Lung (tissue), 11 donors: ENCODE measurements at regions not wholly inside any gene's neighbourhood (a gene's known extent, or its start where the extent isn't known, plus 50 kb on each side); places are given as distances from the start of the nearest gene placed in this dataset.

Source experiments
- ATAC-seq: fragments of 200-7000 bp; cut with Tn5 transposase; one replicate; pipeline ENCODE4 v1.9.1; 2020; ENCODE audit warnings: moderate number of reproducible peaks; ENCODE audit not compliant: insufficient read depth, low FRiP score
- DNase-seq, 3 donors: peaks; one replicate each; pipeline ENCODE4 v3.0.0-alpha.2; 2013 to 2017
- H3K27ac ChIP-seq, 2 donors: one replicate each; pipeline ENCODE4 v1.5.1; 2013; ENCODE audit warnings: mild to moderate bottlenecking in 2 of 2, moderate library complexity in 2 of 2, control low read depth in 1 of 2, inconsistent platforms in 1 of 2, low read depth in 1 of 2, low read length in 1 of 2
- H3K27me3 ChIP-seq, 3 donors: one replicate each; pipeline ENCODE4 v1.5.1; 2013; ENCODE audit warnings: low read length in 2 of 3; ENCODE audit not compliant: control insufficient read depth in 3 of 3, insufficient read depth in 3 of 3
- H3K36me3 ChIP-seq, 4 donors: one replicate each; pipeline ENCODE4 v1.5.1; 2013; ENCODE audit warnings: low read length in 4 of 4, mild to moderate bottlenecking in 1 of 4, moderate library complexity in 1 of 4; ENCODE audit not compliant: control insufficient read depth in 4 of 4, insufficient read depth in 4 of 4
- H3K4me1 ChIP-seq, 5 donors: one replicate each; pipeline ENCODE4 v1.5.1; 2013; ENCODE audit warnings: low read length in 5 of 5, mild to moderate bottlenecking in 2 of 5, moderate library complexity in 1 of 5; ENCODE audit not compliant: control insufficient read depth in 5 of 5, insufficient read depth in 5 of 5
- H3K4me3 ChIP-seq: one replicate; pipeline ENCODE4 v1.5.1; 2013; ENCODE audit warnings: mild to moderate bottlenecking, control low read depth, moderate library complexity
- H3K9ac ChIP-seq, 2 donors: one replicate each; pipeline ENCODE4 v1.5.1; 2013; ENCODE audit warnings: low read length in 2 of 2, control low read depth in 1 of 2; ENCODE audit not compliant: insufficient read depth in 1 of 2
- H3K9me3 ChIP-seq, 4 donors: one replicate each; pipeline ENCODE4 v1.5.1; 2013; ENCODE audit warnings: low read length in 3 of 4, mild to moderate bottlenecking in 1 of 4, moderate library complexity in 1 of 4; ENCODE audit not compliant: control insufficient read depth in 4 of 4, insufficient read depth in 3 of 4
- WGBS, 2 donors: extraction: QIAGEN DNeasy Blood & Tissue Kit; methylation state at CpG; one replicate each; pipeline ENCODE4 v1.1.7; 2013; 5-methylcytosine and 5-hydroxymethylcytosine counted together
- TF ChIP-seq, protein P1 (sequence below): IDR thresholded peaks from 2 replicates; pipeline ENCODE4 v1.5.1; 2012; ENCODE audit warnings: mild to moderate bottlenecking; ENCODE audit errors: control extremely low read depth, extremely low read depth
- donor health status: control.
- donor health status: control.
- donor health status: Bipolar disorder and iron deficiency.
- donor health status: healthy.
- donor health status: DM: yes; HTN: yes; CAD: no.

DNA sequence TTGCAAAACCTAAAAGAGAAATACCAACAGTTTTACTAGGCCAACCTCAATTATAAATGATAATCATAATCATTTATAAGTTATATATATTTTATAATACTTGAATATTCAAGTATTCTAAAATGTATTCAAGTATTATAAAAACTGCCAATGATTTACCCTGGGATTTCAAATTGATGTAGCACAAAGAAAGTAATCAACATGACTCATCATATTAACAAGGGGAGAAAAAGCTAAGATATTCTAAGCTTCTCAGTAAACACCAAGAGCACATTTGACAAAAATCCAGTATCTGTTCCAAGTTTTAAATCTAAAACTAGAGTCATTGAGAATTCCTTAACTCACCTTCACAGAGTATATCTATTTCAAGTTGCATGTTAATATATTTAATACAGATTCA lies 56.1 kb downstream of the CAPZA3 start:
- no peak for ATAC-seq
- peaks cover 0 to 4% (median 0%) of the 10 kb centered on the region in 5 donors for H3K4me1 ChIP-seq
- no peaks in the 10 kb centered on the region for H3K9me3 ChIP-seq
- H3K9ac ChIP-seq, result no peak overlapping the region
- no peak overlapping the region for H3K4me3 ChIP-seq
- H3K27ac ChIP-seq, result no peak overlapping the region
- DNase-seq, result no peak
- TF ChIP-seq, protein P1, sequence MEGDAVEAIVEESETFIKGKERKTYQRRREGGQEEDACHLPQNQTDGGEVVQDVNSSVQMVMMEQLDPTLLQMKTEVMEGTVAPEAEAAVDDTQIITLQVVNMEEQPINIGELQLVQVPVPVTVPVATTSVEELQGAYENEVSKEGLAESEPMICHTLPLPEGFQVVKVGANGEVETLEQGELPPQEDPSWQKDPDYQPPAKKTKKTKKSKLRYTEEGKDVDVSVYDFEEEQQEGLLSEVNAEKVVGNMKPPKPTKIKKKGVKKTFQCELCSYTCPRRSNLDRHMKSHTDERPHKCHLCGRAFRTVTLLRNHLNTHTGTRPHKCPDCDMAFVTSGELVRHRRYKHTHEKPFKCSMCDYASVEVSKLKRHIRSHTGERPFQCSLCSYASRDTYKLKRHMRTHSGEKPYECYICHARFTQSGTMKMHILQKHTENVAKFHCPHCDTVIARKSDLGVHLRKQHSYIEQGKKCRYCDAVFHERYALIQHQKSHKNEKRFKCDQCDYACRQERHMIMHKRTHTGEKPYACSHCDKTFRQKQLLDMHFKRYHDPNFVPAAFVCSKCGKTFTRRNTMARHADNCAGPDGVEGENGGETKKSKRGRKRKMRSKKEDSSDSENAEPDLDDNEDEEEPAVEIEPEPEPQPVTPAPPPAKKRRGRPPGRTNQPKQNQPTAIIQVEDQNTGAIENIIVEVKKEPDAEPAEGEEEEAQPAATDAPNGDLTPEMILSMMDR, result no peak
- H3K27me3 ChIP-seq, result no peaks in the 10 kb centered on the region
- no peaks in the 10 kb centered on the region for H3K36me3 ChIP-seq

DNA sequence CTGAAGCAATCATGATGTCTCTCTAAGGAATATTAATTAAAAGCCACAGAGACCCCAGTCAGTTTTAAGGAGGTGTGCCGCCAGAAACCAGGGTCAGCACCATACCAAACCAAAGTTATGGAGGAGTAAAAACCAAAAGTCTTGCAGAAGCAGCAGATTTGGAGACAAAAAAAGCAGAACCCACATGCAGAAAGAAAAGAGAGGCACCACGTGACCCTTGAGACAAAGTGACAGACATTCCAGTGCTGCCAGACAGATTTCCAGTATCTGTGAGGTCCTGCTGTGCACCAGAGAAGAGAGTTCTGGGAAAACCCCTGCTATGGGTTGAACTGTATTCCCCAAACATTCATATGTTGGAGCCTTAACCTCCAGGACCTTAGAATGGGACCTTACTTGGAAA lies 59.7 kb downstream of the CAPZA3 start:
- Histone ChIP-seq H3K9ac (no peak overlapping the region), H3K4me3 (no peak overlapping the region), H3K4me1 (peaks cover 0 to 5% (median 0%) of the 10 kb centered on the region in 5 donors), H3K27me3 (no peaks in the 10 kb centered on the region), H3K36me3 (no peaks in the 10 kb centered on the region), H3K27ac (no peak overlapping the region), H3K9me3 (no peaks in the 10 kb centered on the region)
- 83 to 87% methylated on average over 2 of the region's 2 CpGs for WGBS, 2 donors
- ATAC-seq (no peak), DNase-seq (no peak)
- TF ChIP-seq, protein P1, result no peak

DNA sequence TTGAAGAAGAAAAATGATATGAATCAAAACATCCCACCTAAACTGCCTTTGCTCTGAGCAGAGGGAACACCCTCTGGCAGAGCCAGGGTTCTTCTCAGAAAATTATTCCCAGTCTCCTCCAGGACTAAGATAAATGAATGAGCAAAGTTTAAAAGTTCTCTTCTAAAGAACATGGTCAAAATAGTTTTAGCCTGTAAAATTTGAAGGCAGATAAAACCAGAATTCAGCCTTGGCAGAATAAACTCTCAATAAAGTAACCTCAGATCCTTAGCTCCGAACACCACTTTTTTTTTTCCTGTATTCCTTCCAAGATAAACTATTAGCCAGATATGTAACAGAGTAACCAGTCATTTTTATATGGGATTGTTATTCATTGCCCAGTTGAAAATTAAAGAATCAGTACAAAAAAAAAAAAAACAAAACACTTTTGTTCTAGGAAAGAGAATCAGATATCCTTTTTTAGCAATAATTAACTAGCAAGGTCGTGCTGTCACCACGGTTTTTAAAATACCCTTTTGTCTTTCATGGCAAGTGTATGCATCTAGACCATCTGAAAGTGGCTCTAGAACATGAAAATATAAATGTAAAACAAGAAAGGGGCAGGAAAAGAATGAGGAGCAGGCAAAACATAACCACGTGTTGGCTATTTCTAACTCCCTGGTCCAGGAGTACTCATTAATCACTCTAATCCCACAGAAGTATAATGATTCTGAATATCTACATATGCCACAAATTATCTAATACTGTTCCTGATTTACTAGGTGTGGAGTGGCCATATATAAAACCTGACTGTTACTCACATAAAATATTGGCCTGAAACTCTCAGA lies 60.8 kb downstream of the CAPZA3 start:
- H3K4me3 ChIP-seq, result no peak overlapping the region
- H3K27me3 ChIP-seq, result no peaks in the 10 kb centered on the region
- TF ChIP-seq, protein P1, result no peak
- peaks cover 0 to 5% (median 0%) of the 10 kb centered on the region in 5 donors for H3K4me1 ChIP-seq
- H3K9me3 ChIP-seq, result no peaks in the 10 kb centered on the region
- DNase-seq (peak in 1 of 3 donors; percentile 13), ATAC-seq (no peak)
- H3K27ac ChIP-seq, result no peak overlapping the region
- WGBS, 2 donors, result 38 to 73% methylated on average over 4 of the region's 4 CpGs
- H3K36me3 ChIP-seq, result no peaks in the 10 kb centered on the region
- H3K9ac ChIP-seq, result no peak overlapping the region
